SU-DHL-6 (cell line): ENCODE measurements at regions not wholly inside any gene's neighbourhood (a gene's known extent, or its start where the extent isn't known, plus 50 kb on each side); places are given as distances from the start of the nearest gene placed in this dataset.

ENCODE experiments used
- CTCF ChIP-seq: fragments of 200-600 bp; sonication (generic); IDR thresholded peaks from one replicate; pipeline ENCODE4 v1.5.1; 2017; ENCODE audit warnings: antibody characterized with exemption, mild to moderate bottlenecking, low read length, moderate library complexity; ENCODE audit not compliant: insufficient read depth, poor library complexity, severe bottlenecking
- EZH2phosphoT487 ChIP-seq: fragments of 200-600 bp; sonication (generic), shearing (Covaris generic); conservative IDR thresholded peaks from 2 replicates; pipeline ENCODE4 v1.6.1; 2018; ENCODE audit warnings: mild to moderate bottlenecking, antibody characterized with exemption, low read length, moderate library complexity, mixed read lengths

- TF ChIP-seq CTCF (no peak), EZH2phosphoT487 (no peak)
Observed at GRCh38 chr21:41011951-41012366, 156.0 kb upstream of the BACE2 start.
